HepG2 (cell line): ENCODE measurements at regions not wholly inside any gene's neighbourhood (a gene's known extent, or its start where the extent isn't known, plus 50 kb on each side); places are given as distances from the start of the nearest gene placed in this dataset.

ENCODE experiments used
- EZH2 ChIP-seq: conservative IDR thresholded peaks from 2 replicates; pipeline ENCODE4 v1.6.1; 2012; ENCODE audit warnings: mild to moderate bottlenecking, low read depth, low read length, moderate library complexity
- SRF ChIP-seq: IDR thresholded peaks from 2 replicates; pipeline ENCODE4 v1.6.1; 2011; ENCODE audit warnings: mild to moderate bottlenecking, low read depth, low read length, moderate library complexity
- YY1 ChIP-seq: IDR thresholded peaks from 2 replicates; pipeline ENCODE4 v1.6.1; 2011; ENCODE audit warnings: low read length, low read depth, moderate library complexity, mild to moderate bottlenecking; ENCODE audit not compliant: insufficient read depth, insufficient replicate concordance

GRCh38 chr3:145079436-145079835 lies 1081.5 kb downstream of the PLOD2 start:
- TF ChIP-seq YY1 (no peak), SRF (no peak), EZH2 (no peak)
